BLaER1 (cell line): ENCODE measurements at regions not wholly inside any gene's neighbourhood (a gene's known extent, or its start where the extent isn't known, plus 50 kb on each side); places are given as distances from the start of the nearest gene placed in this dataset.
"Not testable (repeated sequence)": the region's sequence is repeated elsewhere in the genome, so short reads cannot be mapped to it uniquely, and the experiment has no call there.

Experiments used
- H3K27ac ChIP-seq: shearing (Covaris generic); formaldehyde crosslinking; 2 replicates; pipeline ENCODE4 v1.8.1; 2022
- H3K27me3 ChIP-seq: shearing (Covaris generic); formaldehyde crosslinking; 2 replicates; pipeline ENCODE4 v1.8.1; 2022
- H3K36me3 ChIP-seq: shearing (Covaris generic); formaldehyde crosslinking; 2 replicates; pipeline ENCODE4 v1.8.1; 2022
- H3K4me1 ChIP-seq: shearing (Covaris generic); formaldehyde crosslinking; 2 replicates; pipeline ENCODE4 v1.8.1; 2022
- H3K4me2 ChIP-seq: shearing (Covaris generic); formaldehyde crosslinking; 2 replicates; pipeline ENCODE4 v1.8.1; 2022
- H3K4me3 ChIP-seq: shearing (Covaris generic); formaldehyde crosslinking; 2 replicates; pipeline ENCODE4 v1.8.1; 2022
- H3K9ac ChIP-seq: shearing (Covaris generic); formaldehyde crosslinking; 2 replicates; pipeline ENCODE4 v1.8.1; 2022
- H3K9me3 ChIP-seq: shearing (Covaris generic); formaldehyde crosslinking; 2 replicates; pipeline ENCODE4 v1.8.1; 2022
- H4K20me1 ChIP-seq: shearing (Covaris generic); formaldehyde crosslinking; 2 replicates; pipeline ENCODE4 v1.8.1; 2022
- Cebpa-rat ChIP-seq: shearing (Covaris generic); IDR thresholded peaks from 2 replicates; pipeline ENCODE4 v1.8.1; 2022

DNA sequence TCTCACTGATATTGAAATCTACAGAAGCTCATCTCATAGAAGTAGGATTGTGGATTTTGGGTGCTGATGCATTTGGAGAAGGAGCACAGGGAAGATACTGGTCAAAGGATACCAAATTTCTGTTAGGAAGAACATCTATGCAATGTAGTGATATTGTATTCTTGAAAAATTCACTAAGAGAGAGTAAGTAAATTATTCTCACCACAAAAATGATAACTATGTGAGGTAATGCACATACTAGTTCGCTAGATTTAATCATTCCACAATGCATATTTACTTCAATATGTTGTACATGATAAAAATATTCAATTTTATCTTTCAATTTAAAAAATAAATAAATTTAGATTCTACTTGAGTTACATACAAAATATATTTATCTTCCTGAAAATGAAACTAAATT lies 2040.5 kb upstream of the C9orf72 start:
- Histone ChIP-seq H3K9me3 (no peaks in the 10 kb centered on the region), H4K20me1 (no peaks in the 10 kb centered on the region), H3K4me2 (no peak overlapping the region), H3K4me3 (no peak overlapping the region), H3K36me3 (no peaks in the 10 kb centered on the region), H3K4me1 (no peaks in the 10 kb centered on the region), H3K9ac (no peak overlapping the region), H3K27me3 (no peaks in the 10 kb centered on the region), H3K27ac (no peak overlapping the region)
- TF ChIP-seq Cebpa-rat, result no peak

DNA sequence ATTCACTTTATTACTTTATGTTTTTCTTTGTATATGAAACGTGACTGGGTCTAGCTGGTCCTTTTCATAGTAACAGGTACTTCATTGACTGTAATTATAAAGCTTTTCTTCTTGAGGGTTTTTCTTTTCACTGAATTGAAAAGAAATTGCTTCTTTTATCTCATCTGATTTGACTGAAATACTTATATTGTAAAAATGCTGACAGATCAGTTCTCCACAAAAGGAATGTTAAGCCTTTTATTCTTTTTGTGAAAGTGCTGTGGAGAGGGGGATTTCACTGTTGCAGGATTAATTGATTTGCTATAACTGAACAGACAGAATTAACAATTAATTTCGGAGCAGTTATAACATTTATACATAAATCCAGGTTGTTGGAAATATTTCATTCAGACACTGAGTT lies 2043.6 kb upstream of the C9orf72 start:
- Histone ChIP-seq H3K9ac (no peak overlapping the region), H3K27me3 (no peaks in the 10 kb centered on the region), H3K27ac (no peak overlapping the region), H3K4me2 (no peak overlapping the region), H3K4me1 (no peaks in the 10 kb centered on the region), H3K9me3 (no peaks in the 10 kb centered on the region), H4K20me1 (no peaks in the 10 kb centered on the region), H3K36me3 (no peaks in the 10 kb centered on the region), H3K4me3 (no peak overlapping the region)
- TF ChIP-seq Cebpa-rat, result no peak

DNA sequence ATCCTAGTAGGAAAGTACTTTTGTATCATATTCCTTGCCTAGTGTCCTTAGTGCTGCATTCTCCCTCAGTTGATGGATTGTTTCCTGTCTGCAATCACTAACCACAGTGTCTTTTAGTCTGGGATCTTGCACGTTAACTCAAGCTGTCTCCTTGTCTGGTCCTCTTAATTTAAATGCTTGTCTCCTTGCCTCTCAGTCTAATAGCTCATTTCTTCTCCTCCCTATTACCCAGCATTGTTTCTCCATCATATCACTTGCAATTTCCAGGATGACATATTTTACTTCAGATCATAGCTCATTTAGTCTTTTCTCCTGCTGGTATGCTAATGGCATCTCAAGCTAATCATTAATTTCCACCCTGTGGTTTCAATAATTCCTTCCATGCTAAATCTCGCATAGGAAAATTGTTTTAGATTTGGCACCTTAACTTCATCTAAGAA lies 2052.0 kb upstream of the C9orf72 start:
- Histone ChIP-seq H3K27me3 (no peaks in the 10 kb centered on the region), H3K9ac (no peak overlapping the region), H3K27ac (no peak overlapping the region), H3K9me3 (no peaks in the 10 kb centered on the region), H3K4me2 (no peak overlapping the region), H3K4me1 (0 out of 2 replicates have a peak, but pooled peaks cover 10% of the 10 kb centered on the region), H3K4me3 (no peak overlapping the region), H4K20me1 (no peaks in the 10 kb centered on the region), H3K36me3 (no peaks in the 10 kb centered on the region)
- TF ChIP-seq Cebpa-rat, result no peak

DNA sequence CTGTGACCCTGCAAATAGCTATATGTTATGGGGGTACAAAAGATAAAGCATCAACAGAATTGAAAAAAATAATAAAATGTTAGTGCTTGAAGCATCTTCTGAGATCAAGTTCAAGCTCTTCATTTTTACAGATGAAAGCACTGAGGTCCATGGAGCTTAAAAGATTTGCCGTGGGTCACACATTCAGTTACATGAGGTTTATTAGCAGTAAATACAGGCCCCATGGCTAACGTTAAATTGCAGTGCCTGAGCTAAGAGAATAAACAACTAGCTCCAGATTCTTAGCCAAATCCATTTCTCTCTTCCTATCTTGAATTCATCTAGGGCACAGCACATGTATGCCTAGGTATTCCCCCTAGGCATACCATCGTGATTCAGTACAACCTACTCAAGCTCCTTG lies 2052.7 kb upstream of the C9orf72 start:
- H3K9me3 ChIP-seq, result no peaks in the 10 kb centered on the region
- H3K9ac ChIP-seq, result no peak overlapping the region
- no peak for TF ChIP-seq Cebpa-rat
- H3K4me1 ChIP-seq, result 0 out of 2 replicates have a peak, but pooled peaks cover 10% of the 10 kb centered on the region
- H3K4me3 ChIP-seq, result no peak overlapping the region
- no peak overlapping the region for H3K27ac ChIP-seq
- H3K4me2 ChIP-seq, result no peak overlapping the region
- H3K27me3 ChIP-seq, result no peaks in the 10 kb centered on the region
- H4K20me1 ChIP-seq, result no peaks in the 10 kb centered on the region
- no peaks in the 10 kb centered on the region for H3K36me3 ChIP-seq

DNA sequence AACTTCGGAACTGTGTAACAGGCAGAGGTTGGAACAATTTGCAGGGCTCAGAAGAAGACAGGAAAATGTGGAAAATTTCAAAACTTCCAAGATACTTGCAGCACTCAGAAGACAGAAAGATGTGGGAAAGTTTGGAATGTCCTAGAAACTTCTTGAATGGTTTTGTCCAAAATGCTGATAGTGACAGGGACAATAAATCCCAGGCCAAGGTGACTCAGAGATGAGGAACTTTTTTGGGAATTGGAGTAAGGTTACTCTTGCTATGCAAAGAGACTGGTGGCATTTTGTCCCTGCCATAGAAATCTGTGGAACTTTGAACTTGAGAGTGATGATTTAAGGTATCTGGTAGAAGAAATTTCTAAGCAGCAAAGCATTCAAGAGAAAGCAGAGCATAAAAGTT lies 2055.6 kb upstream of the C9orf72 start:
- not testable (repeated sequence) for H3K9me3 ChIP-seq, H3K27me3 ChIP-seq, H4K20me1 ChIP-seq, H3K9ac ChIP-seq, H3K4me2 ChIP-seq, H3K27ac ChIP-seq, H3K36me3 ChIP-seq, H3K4me3 ChIP-seq
- H3K4me1 ChIP-seq, result 0 out of 2 replicates have a peak, but pooled peaks cover 10% of the 10 kb centered on the region

DNA sequence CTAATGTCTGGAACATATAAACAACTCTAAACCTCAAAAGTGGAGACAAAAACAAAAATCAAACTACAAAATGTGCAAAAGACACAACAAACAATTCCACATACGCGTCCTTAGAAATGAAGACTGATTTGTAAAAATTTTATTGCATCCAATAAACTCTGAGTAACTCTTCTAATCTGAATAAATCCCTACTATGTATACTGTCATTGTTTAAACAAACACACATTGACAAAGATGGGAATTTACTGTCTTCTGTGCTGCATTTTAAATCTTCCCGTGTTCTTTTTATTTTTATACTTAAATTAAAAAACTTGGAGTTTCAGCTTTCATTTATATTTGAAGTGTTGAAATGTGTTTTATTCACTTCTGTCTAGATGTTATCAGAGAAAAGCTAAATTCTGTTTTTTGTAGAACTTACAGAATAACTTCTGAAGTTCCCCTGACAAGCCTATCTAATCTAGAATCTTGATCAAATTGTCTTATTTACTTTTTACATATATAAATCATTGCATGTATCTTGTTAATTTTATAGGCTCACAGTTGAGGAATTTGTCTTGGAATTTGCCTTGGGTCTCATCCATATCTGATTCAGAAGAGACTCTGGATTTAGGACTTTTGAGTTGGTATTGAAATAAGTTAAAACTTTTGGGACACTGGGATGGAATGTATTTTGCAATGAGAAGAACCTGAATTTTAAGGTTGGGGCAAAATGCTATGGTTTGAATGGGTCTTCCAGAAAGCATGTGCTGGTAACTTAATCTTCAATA lies 2064.4 kb upstream of the C9orf72 start:
- Histone ChIP-seq H3K27me3 (no peaks in the 10 kb centered on the region), H3K4me1 (no peaks in the 10 kb centered on the region), H3K9me3 (no peaks in the 10 kb centered on the region), H3K27ac (no peak overlapping the region), H3K4me3 (no peak overlapping the region), H4K20me1 (no peaks in the 10 kb centered on the region), H3K4me2 (no peak overlapping the region), H3K36me3 (no peaks in the 10 kb centered on the region), H3K9ac (no peak overlapping the region)
- no peak for TF ChIP-seq Cebpa-rat

DNA sequence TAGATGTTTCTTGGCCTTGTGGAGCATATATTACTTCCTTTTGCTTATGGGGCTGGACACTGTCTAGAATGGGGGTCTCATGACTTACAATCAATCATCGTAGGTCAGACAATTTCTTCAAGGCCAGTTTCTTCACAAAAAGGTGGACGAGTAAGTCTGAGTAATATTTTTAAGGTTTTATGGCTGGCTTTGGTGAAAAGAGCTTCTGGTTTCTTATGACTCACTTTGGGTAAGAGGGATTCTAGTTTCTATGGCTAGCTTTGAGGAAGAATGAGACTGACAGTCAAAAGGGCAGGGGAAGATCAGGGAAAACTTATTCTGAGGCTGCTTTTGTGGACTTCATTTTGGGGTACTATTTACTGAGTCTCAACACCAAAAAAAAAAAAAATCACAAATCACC lies 2067.2 kb upstream of the C9orf72 start:
- Histone ChIP-seq H4K20me1 (no peaks in the 10 kb centered on the region), H3K9me3 (no peaks in the 10 kb centered on the region), H3K4me1 (no peaks in the 10 kb centered on the region), H3K9ac (no peak overlapping the region), H3K36me3 (no peaks in the 10 kb centered on the region), H3K27me3 (no peaks in the 10 kb centered on the region), H3K4me3 (no peak overlapping the region), H3K27ac (no peak overlapping the region), H3K4me2 (no peak overlapping the region)
- no peak for TF ChIP-seq Cebpa-rat

DNA sequence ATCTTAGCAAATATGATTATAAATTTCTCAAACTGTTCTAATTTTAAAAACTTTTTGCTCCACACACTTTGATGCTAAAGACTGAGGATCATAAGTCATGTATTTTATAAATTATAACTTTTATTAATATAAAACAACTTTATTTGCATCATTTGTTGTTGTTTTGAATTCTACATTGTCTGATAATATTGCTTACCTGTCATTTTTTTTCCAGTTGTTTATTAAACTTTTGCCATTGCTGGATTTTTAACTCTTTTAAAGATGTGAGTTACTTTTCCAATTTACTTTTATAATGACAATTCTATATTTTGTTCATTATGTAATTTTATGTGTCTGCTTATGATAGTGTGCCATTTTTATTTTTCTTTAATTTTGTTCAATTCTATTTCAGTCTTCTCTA lies 2071.2 kb upstream of the C9orf72 start:
- no peak for TF ChIP-seq Cebpa-rat
- Histone ChIP-seq H3K4me1 (no peaks in the 10 kb centered on the region), H3K27me3 (no peaks in the 10 kb centered on the region), H3K9ac (no peak overlapping the region), H3K27ac (no peak overlapping the region), H4K20me1 (no peaks in the 10 kb centered on the region), H3K36me3 (no peaks in the 10 kb centered on the region), H3K9me3 (no peaks in the 10 kb centered on the region), H3K4me3 (no peak overlapping the region), H3K4me2 (no peak overlapping the region)

DNA sequence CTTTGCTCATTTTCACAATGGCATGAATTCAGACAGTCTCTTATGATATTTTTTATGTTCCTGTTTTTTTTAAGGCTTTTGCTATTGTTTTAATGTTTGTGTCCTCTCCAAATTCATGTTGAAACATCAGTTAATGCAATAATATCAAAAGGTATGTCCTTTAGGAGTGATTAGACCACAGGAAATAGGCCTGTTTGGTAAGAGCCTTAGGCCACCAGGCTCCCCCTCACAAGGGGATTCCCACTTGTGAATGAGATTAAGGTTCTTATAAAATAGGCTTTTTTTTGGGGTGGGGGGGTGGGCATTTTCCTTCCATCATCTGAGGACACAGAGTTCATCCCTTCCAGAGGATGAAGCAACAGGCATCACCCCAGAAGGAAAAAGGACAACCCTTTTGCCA lies 2074.2 kb upstream of the C9orf72 start:
- H3K9me3 ChIP-seq, result no peaks in the 10 kb centered on the region
- H3K9ac ChIP-seq, result no peak overlapping the region
- no peak overlapping the region for H3K4me2 ChIP-seq
- H3K4me3 ChIP-seq, result no peak overlapping the region
- H3K27me3 ChIP-seq, result no peaks in the 10 kb centered on the region
- TF ChIP-seq Cebpa-rat, result no peak
- no peak overlapping the region for H3K27ac ChIP-seq
- no peaks in the 10 kb centered on the region for H3K4me1 ChIP-seq
- H4K20me1 ChIP-seq, result no peaks in the 10 kb centered on the region
- no peaks in the 10 kb centered on the region for H3K36me3 ChIP-seq

DNA sequence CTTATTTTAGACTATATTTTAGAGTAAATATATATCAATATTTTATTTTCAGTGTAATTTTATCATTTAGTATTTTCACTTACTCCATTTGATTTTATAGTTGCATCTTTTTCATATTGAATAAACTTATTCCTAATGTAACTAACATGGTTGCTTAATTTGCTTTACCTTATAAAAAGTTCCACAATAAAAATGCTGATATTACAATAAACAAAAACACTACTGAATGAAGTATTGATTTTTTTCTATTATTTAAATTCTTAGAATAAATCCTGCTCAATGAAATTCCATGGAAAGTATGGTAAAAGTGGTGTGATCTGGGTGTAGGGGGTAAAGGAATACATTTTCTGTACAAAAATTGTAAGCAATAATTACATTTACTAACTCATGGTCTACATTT lies 2074.9 kb upstream of the C9orf72 start:
- H4K20me1 ChIP-seq, result no peaks in the 10 kb centered on the region
- no peak for TF ChIP-seq Cebpa-rat
- no peaks in the 10 kb centered on the region for H3K4me1 ChIP-seq

DNA sequence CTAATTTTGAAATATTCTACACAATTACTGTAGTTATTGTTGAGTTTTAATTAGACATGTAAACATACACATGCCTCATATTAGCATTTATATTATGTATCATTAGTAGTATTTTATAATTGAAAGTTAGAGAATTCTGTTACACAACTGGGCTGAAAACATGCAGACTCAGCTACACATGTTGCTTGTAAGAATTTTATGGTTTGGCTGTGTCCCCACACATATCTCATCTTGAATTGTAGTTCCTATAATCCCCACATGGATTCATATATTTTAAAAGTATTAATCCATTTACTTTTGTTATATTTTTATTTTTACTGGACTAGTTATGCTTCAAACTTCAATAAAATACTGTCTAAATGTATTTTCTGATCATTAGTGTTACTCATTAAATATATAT lies 2075.3 kb upstream of the C9orf72 start:
- no peak overlapping the region for H3K9ac ChIP-seq
- no peaks in the 10 kb centered on the region for H4K20me1 ChIP-seq
- H3K4me2 ChIP-seq, result no peak overlapping the region
- no peak overlapping the region for H3K27ac ChIP-seq
- H3K27me3 ChIP-seq, result no peaks in the 10 kb centered on the region
- H3K4me1 ChIP-seq, result no peaks in the 10 kb centered on the region
- no peak for TF ChIP-seq Cebpa-rat
- no peak overlapping the region for H3K4me3 ChIP-seq
- H3K36me3 ChIP-seq, result no peaks in the 10 kb centered on the region
- no peaks in the 10 kb centered on the region for H3K9me3 ChIP-seq

More for the DNA sequence above, 2074.9 kb upstream of the C9orf72 start:
- no peak overlapping the region for H3K9ac ChIP-seq
- no peaks in the 10 kb centered on the region for H3K27me3 ChIP-seq
- no peak overlapping the region for H3K27ac ChIP-seq
- H3K9me3 ChIP-seq, result no peaks in the 10 kb centered on the region
- H3K4me3 ChIP-seq, result no peak overlapping the region
- no peaks in the 10 kb centered on the region for H3K36me3 ChIP-seq
- H3K4me2 ChIP-seq, result no peak overlapping the region
